ENCODE measurements at regions not wholly inside any gene's neighbourhood (a gene's known extent, or its start where the extent isn't known, plus 50 kb on each side); places are given as distances from the start of the nearest gene placed in this dataset.
"Not testable (repeated sequence)": the region's sequence is repeated elsewhere in the genome, so short reads cannot be mapped to it uniquely, and the experiment has no call there.

- H3K36me3 Mint-ChIP-seq (ENCODE audit: low read depth), result no peaks in the 10 kb centered on the region
- H3K27me3 ChIP-seq (ENCODE audit: control insufficient read depth in 1 of 2, insufficient read depth in 2 of 2, low read length in 2 of 2), result no peaks in the 10 kb centered on the region
- ChIA-PET CTCF (no interaction called here), POLR2A (no interaction called here)
- no peak overlapping the region for H3K27ac Mint-ChIP-seq
- no peak for DNase-seq
- no peaks in the 10 kb centered on the region for H3K9me3 ChIP-seq (ENCODE audit: control insufficient read depth in 1 of 2, insufficient read depth in 1 of 2, low read length in 2 of 2)
- H3K27me3 Mint-ChIP-seq, result peaks cover 34% of the 10 kb centered on the region
- H3K27ac ChIP-seq (ENCODE audit: low read depth in 1 of 2, low read length in 2 of 2), result no peak overlapping the region
- H3K9me3 Mint-ChIP-seq, result peaks cover 2% of the 10 kb centered on the region
- H3K4me1 Mint-ChIP-seq (ENCODE audit: low read depth), result no peaks in the 10 kb centered on the region
- no peak for ATAC-seq (ENCODE audit: poor library complexity)
- intact Hi-C loops (cut with DNase I, micrococcal nuclease), result no loop called here
- no peak for TF ChIP-seq CTCF (IDR thresholded peaks at IDR 0.05)
- H3K36me3 ChIP-seq (ENCODE audit: insufficient read depth, low read length), result no peaks in the 10 kb centered on the region
- no peak overlapping the region for H3K4me3 Mint-ChIP-seq
- no peaks in the 10 kb centered on the region for H3K4me1 ChIP-seq (ENCODE audit: insufficient read depth, low read length)
- H3K4me3 ChIP-seq (ENCODE audit: low read length), result no peak overlapping the region
Observed at GRCh38 chr11:13561860-13562259, 66.1 kb upstream of the PTH start.

DNA sequence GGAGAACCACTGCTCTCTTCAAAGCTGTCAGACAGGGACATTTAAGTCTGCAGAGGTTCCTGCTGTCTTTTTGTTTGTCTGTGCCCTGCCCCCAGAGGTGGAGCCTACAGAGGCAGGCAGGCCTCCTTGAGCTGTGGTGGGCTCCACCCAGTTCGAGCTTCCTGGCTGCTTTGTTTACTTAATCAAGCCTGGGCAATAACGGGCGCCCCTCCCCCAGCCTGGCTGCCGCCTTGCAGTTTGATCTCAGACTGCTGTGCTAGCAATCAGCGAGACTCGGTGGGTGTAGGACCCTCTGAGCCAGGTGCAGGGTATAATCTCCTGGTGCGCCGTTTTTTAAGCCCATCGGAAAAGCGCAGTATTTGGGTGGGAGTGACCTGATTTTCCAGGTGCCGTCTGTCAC lies 64.5 kb upstream of the PTH start:
- H3K9me3 Mint-ChIP-seq; POLR2A ChIA-PET; H3K4me3 ChIP-seq (ENCODE audit: low read length); CTCF ChIA-PET; H3K36me3 ChIP-seq (ENCODE audit: insufficient read depth, low read length); ATAC-seq (ENCODE audit: poor library complexity); H3K4me1 ChIP-seq (ENCODE audit: insufficient read depth, low read length); intact Hi-C loops (cut with DNase I, micrococcal nuclease); H3K27ac ChIP-seq (ENCODE audit: low read depth in 1 of 2, low read length in 2 of 2); H3K4me3 Mint-ChIP-seq; H3K36me3 Mint-ChIP-seq (ENCODE audit: low read depth); H3K27me3 ChIP-seq (ENCODE audit: control insufficient read depth in 1 of 2, insufficient read depth in 2 of 2, low read length in 2 of 2); H3K4me1 Mint-ChIP-seq (ENCODE audit: low read depth); H3K27ac Mint-ChIP-seq; H3K9me3 ChIP-seq (ENCODE audit: control insufficient read depth in 1 of 2, insufficient read depth in 1 of 2, low read length in 2 of 2): not testable (repeated sequence)
- H3K27me3 Mint-ChIP-seq, result peaks cover 22% of the 10 kb centered on the region
- peak in 1 of 14 experiments; percentile 30 for DNase-seq

GRCh38 chr11:13552784-13553183 lies 57.0 kb upstream of the PTH start:
- Histone ChIP-seq H3K27ac (ENCODE audit: low read depth in 1 of 2, low read length in 2 of 2) (no peak overlapping the region), H3K27me3 (ENCODE audit: control insufficient read depth in 1 of 2, insufficient read depth in 2 of 2, low read length in 2 of 2) (no peaks in the 10 kb centered on the region), H3K36me3 (ENCODE audit: insufficient read depth, low read length) (no peaks in the 10 kb centered on the region), H3K4me1 (ENCODE audit: insufficient read depth, low read length) (no peaks in the 10 kb centered on the region), H3K4me3 (ENCODE audit: low read length) (no peak overlapping the region), H3K9me3 (ENCODE audit: control insufficient read depth in 1 of 2, insufficient read depth in 1 of 2, low read length in 2 of 2) (peaks cover 0 to 6% of the 10 kb centered on the region in 2 experiments)
- Mint-ChIP-seq H3K36me3 (ENCODE audit: low read depth) (no peaks in the 10 kb centered on the region), H3K27ac (no peak overlapping the region), H3K4me3 (no peak overlapping the region), H3K9me3 (peaks cover 4% of the 10 kb centered on the region), H3K4me1 (ENCODE audit: low read depth) (no peaks in the 10 kb centered on the region), H3K27me3 (no peaks in the 10 kb centered on the region)
- intact Hi-C loops (cut with DNase I, micrococcal nuclease), result no loop called here
- ChIA-PET CTCF (no interaction called here), POLR2A (no interaction called here)
- no peak for ATAC-seq (ENCODE audit: poor library complexity)
- DNase-seq, result no peak
- no peak for TF ChIP-seq CTCF (IDR thresholded peaks at IDR 0.05)

GRCh38 chr11:13551834-13552233 lies 56.0 kb upstream of the PTH start:
- Histone ChIP-seq H3K27me3 (ENCODE audit: control insufficient read depth in 1 of 2, insufficient read depth in 2 of 2, low read length in 2 of 2) (no peaks in the 10 kb centered on the region), H3K4me3 (ENCODE audit: low read length) (no peak overlapping the region), H3K27ac (ENCODE audit: low read depth in 1 of 2, low read length in 2 of 2) (no peak overlapping the region), H3K36me3 (ENCODE audit: insufficient read depth, low read length) (no peaks in the 10 kb centered on the region), H3K9me3 (ENCODE audit: control insufficient read depth in 1 of 2, insufficient read depth in 1 of 2, low read length in 2 of 2) (peaks cover 0 to 10% of the 10 kb centered on the region in 2 experiments), H3K4me1 (ENCODE audit: insufficient read depth, low read length) (no peaks in the 10 kb centered on the region)
- Mint-ChIP-seq H3K36me3 (ENCODE audit: low read depth) (peaks cover 4% of the 10 kb centered on the region), H3K4me1 (ENCODE audit: low read depth) (no peaks in the 10 kb centered on the region), H3K9me3 (peaks cover 7% of the 10 kb centered on the region), H3K27ac (no peak overlapping the region), H3K27me3 (no peaks in the 10 kb centered on the region), H3K4me3 (no peak overlapping the region)
- no peak for DNase-seq
- POLR2A ChIA-PET, result no interaction called here
- no peak for ATAC-seq (ENCODE audit: poor library complexity)
- no peak for TF ChIP-seq CTCF (IDR thresholded peaks at IDR 0.05)
- intact Hi-C loops (cut with DNase I, micrococcal nuclease), result no loop called here
- CTCF ChIA-PET, result no interaction called here

Data from CD4-positive, alpha-beta T cell (primary cell).